ENCODE measurements at regions not wholly inside any gene's neighbourhood (a gene's known extent, or its start where the extent isn't known, plus 50 kb on each side); places are given as distances from the start of the nearest gene placed in this dataset.

DNA sequence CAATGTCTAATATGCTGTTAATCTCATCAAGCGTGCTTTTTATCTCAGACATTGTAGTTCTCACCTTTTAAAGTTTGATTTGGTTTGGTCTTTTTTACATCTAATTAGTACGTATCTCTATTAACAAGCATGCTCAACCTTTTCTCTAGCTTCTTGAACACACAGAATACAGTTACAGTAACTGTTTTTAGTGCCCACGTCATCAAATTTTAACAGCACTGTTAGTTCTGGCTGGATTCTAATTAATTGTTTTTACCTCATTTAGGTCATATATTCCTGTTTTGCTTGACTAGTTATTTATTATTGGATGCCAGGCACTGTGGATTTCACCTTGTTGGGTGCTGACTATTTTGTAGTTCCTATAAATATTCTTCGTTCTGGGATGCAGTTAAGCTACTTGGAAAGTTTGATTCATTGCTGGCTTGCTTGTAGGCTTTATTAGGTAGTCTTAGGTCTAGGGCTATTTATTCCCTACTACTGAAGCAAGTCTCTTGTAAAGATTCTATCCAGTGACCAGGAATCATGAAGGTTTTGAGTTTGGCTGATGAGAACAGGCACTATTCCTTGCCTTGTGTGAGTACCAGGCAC lies 263.0 kb downstream of the ETAA1 start:
- Histone ChIP-seq H3K27ac (no peak overlapping the region), H3K27me3 (no peaks in the 10 kb centered on the region), H3K4me1 (no peaks in the 10 kb centered on the region), H3K4me3 (no peak overlapping the region), H3K36me3 (no peaks in the 10 kb centered on the region), H3K9me3 (no peaks in the 10 kb centered on the region)
- no peak for DNase-seq
- intact Hi-C loops (cut with DNase I; ENCODE audit: low total_unique reads) (no loop called here), in situ Hi-C loops (cut with MboI; ENCODE audit: low sequenced_read_pairs in 4 of 4) (no loop called here)
- no peak for ATAC-seq
- TF ChIP-seq, protein P1, sequence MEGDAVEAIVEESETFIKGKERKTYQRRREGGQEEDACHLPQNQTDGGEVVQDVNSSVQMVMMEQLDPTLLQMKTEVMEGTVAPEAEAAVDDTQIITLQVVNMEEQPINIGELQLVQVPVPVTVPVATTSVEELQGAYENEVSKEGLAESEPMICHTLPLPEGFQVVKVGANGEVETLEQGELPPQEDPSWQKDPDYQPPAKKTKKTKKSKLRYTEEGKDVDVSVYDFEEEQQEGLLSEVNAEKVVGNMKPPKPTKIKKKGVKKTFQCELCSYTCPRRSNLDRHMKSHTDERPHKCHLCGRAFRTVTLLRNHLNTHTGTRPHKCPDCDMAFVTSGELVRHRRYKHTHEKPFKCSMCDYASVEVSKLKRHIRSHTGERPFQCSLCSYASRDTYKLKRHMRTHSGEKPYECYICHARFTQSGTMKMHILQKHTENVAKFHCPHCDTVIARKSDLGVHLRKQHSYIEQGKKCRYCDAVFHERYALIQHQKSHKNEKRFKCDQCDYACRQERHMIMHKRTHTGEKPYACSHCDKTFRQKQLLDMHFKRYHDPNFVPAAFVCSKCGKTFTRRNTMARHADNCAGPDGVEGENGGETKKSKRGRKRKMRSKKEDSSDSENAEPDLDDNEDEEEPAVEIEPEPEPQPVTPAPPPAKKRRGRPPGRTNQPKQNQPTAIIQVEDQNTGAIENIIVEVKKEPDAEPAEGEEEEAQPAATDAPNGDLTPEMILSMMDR (IDR thresholded peaks at IDR 0.05 in 4 of 5, conservative IDR thresholded peaks at IDR 0.05 in 1 of 5), result no peak
- no peak for TF ChIP-seq POLR2A (IDR thresholded peaks at IDR 0.05)

DNA sequence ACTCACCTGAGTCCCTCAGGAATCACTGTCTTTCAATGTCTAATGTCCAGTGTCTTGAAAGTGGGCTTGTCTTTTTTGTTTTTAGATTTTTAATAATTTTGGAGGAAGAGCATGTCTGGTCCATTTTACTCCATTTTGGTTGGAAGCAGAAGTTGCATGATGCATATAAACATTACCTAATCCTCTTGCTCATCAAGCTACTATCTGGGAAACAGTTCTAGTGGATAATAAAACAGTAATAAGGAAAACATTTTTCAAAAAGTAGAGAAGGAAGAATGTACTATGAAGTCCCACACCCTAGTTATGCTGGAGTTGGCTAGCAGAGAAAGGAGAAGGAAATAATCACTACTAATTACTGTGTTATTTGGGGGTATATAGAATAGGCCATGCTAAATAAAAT lies 263.7 kb downstream of the ETAA1 start:
- H3K4me3 ChIP-seq, result no peak overlapping the region
- ATAC-seq (no peak), DNase-seq (no peak)
- no peaks in the 10 kb centered on the region for H3K36me3 ChIP-seq
- in situ Hi-C loops (cut with MboI; ENCODE audit: low sequenced_read_pairs in 4 of 4) (no loop called here), intact Hi-C loops (cut with DNase I; ENCODE audit: low total_unique reads) (no loop called here)
- TF ChIP-seq, protein P1 (IDR thresholded peaks at IDR 0.05 in 4 of 5, conservative IDR thresholded peaks at IDR 0.05 in 1 of 5), result no peak
- TF ChIP-seq POLR2A (IDR thresholded peaks at IDR 0.05), result no peak
- H3K27ac ChIP-seq, result no peak overlapping the region
- H3K4me1 ChIP-seq, result peaks cover 0 to 3% of the 10 kb centered on the region in 2 donors
- H3K27me3 ChIP-seq, result no peaks in the 10 kb centered on the region
- H3K9me3 ChIP-seq, result no peaks in the 10 kb centered on the region

DNA sequence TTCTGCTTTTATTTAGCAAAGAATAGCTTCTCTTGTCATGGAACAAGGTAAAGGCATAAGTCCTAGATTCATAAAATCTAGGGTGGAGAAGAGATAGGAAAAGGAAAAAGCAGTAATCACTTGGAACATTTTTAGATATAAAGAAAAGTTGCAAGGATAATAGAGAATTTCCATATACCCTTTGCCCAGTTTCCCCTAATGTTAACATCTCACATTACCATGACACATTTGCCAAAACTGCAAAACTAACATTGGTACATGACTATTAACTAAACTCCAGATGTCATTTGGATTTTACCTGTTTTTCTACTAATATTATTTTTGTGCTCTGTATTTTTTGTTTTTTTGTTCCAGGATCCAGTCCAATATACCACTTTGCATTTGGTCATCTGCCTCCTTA lies 265.1 kb downstream of the ETAA1 start:
- Histone ChIP-seq H3K27ac (no peak overlapping the region), H3K27me3 (no peaks in the 10 kb centered on the region), H3K9me3 (no peaks in the 10 kb centered on the region), H3K4me1 (peaks cover 13 to 14% of the 10 kb centered on the region in 2 donors), H3K36me3 (no peaks in the 10 kb centered on the region), H3K4me3 (no peak overlapping the region)
- ATAC-seq (no peak), DNase-seq (no peak)
- TF ChIP-seq POLR2A (IDR thresholded peaks at IDR 0.05), result no peak
- TF ChIP-seq, protein P1 (IDR thresholded peaks at IDR 0.05 in 4 of 5, conservative IDR thresholded peaks at IDR 0.05 in 1 of 5), result no peak
- in situ Hi-C loops (cut with MboI; ENCODE audit: low sequenced_read_pairs in 4 of 4) (no loop called here), intact Hi-C loops (cut with DNase I; ENCODE audit: low total_unique reads) (no loop called here)

DNA sequence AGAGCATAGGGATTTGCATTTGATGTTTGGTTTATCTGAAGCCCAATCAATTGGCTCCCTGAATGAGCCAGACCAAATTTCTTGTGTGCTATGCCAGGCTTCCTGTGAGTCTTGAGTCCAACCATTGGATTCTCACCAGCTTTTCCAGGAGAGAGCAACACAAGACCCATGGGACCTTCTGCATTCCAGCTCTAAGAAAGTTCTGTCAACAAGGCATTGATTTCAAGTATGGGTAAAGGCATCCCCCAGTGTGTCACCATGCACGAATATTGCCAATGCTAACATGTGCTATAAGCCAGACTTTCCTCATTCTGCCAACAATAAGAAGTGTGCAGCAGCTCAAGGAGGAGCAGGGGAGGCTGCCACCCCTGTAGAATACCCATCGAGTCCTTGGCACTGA lies 266.6 kb downstream of the ETAA1 start:
- intact Hi-C loops (cut with DNase I; ENCODE audit: low total_unique reads), result no loop called here
- ATAC-seq (no peak), DNase-seq (no peak)
- no peak overlapping the region for H3K27ac ChIP-seq
- no peak overlapping the region for H3K4me3 ChIP-seq
- no peaks in the 10 kb centered on the region for H3K27me3 ChIP-seq
- in situ Hi-C loops (cut with MboI; ENCODE audit: low sequenced_read_pairs in 4 of 4), result no loop called here
- TF ChIP-seq POLR2A (IDR thresholded peaks at IDR 0.05), result no peak
- TF ChIP-seq, protein P1 (IDR thresholded peaks at IDR 0.05 in 4 of 5, conservative IDR thresholded peaks at IDR 0.05 in 1 of 5), result no peak
- no peaks in the 10 kb centered on the region for H3K36me3 ChIP-seq
- no peaks in the 10 kb centered on the region for H3K9me3 ChIP-seq
- H3K4me1 ChIP-seq, result peaks cover 25 to 28% of the 10 kb centered on the region in 2 donors

Data from gastrocnemius medialis (tissue), 4 donors.